MM.1S (cell line): ENCODE measurements at regions not wholly inside any gene's neighbourhood (a gene's known extent, or its start where the extent isn't known, plus 50 kb on each side); places are given as distances from the start of the nearest gene placed in this dataset.

Experiments used
- DNase-seq: peaks from one replicate; pipeline ENCODE4 v3.0.0-alpha.2; 2015
- H2AFZ ChIP-seq: fragments of 300-600 bp; sonication (generic); 2 replicates; pipeline ENCODE4 v1.6.0; 2016; ENCODE audit warnings: antibody characterized with exemption, low read length
- H3F3A ChIP-seq: fragments of 300-600 bp; sonication (generic); 2 replicates; pipeline ENCODE4 v1.6.1; 2016; ENCODE audit warnings: mild to moderate bottlenecking, antibody characterized with exemption, low read length, moderate library complexity, mixed read lengths; ENCODE audit not compliant: insufficient read depth
- H3K27ac ChIP-seq: fragments of 300-600 bp; sonication (generic); 2 replicates; pipeline ENCODE4 v1.5.1; 2016; ENCODE audit warnings: mild to moderate bottlenecking, low read length
- H3K27me3 ChIP-seq: fragments of 300-600 bp; sonication (generic); replicated peaks from 2 replicates; pipeline ENCODE4 v1.6.0; 2016; ENCODE audit warnings: low read length; ENCODE audit not compliant: insufficient read depth
- H3K36me3 ChIP-seq: fragments of 300-600 bp; sonication (generic); replicated peaks from 2 replicates; pipeline ENCODE4 v1.6.1; 2016; ENCODE audit warnings: mild to moderate bottlenecking, low read length, mixed read lengths; ENCODE audit not compliant: insufficient read depth
- H3K4me1 ChIP-seq: fragments of 300-600 bp; sonication (generic); 2 replicates; pipeline ENCODE4 v1.6.1; 2016; ENCODE audit warnings: low read length, mixed read lengths
- H3K4me2 ChIP-seq: fragments of 300-600 bp; sonication (generic); 2 replicates; pipeline ENCODE4 v1.6.0; 2016; ENCODE audit warnings: low read depth, low read length
- H3K4me3 ChIP-seq: fragments of 300-600 bp; sonication (generic); 2 replicates; pipeline ENCODE4 v1.5.1; 2016; ENCODE audit warnings: low read length, mixed read lengths
- H3K79me2 ChIP-seq: fragments of 300-600 bp; sonication (generic); 2 replicates; pipeline ENCODE4 v1.6.1; 2016; ENCODE audit warnings: mixed run types, low read length, mixed read lengths
- H3K9ac ChIP-seq: fragments of 300-600 bp; sonication (generic); 2 replicates; pipeline ENCODE4 v1.6.1; 2016; ENCODE audit warnings: low read length, mixed read lengths
- H3K9me2 ChIP-seq: fragments of 300-600 bp; sonication (generic); replicated peaks from 2 replicates; pipeline ENCODE4 v1.6.1; 2016; ENCODE audit warnings: mild to moderate bottlenecking, low read length, mixed read lengths; ENCODE audit not compliant: insufficient read depth
- H3K9me3 ChIP-seq: fragments of 300-600 bp; sonication (generic); replicated peaks from 2 replicates; pipeline ENCODE4 v1.6.1; 2016; ENCODE audit warnings: mild to moderate bottlenecking, low read length, mixed read lengths; ENCODE audit not compliant: insufficient read depth
- H4K20me1 ChIP-seq: fragments of 300-600 bp; sonication (generic); 2 replicates; pipeline ENCODE4 v1.6.1; 2016; ENCODE audit warnings: mild to moderate bottlenecking, low read length, moderate library complexity, mixed read lengths; ENCODE audit not compliant: insufficient read depth
- EZH2 ChIP-seq: fragments of 300-600 bp; sonication (generic); optimal IDR thresholded peaks from 2 replicates; pipeline ENCODE3; 2017; ENCODE audit warnings: low read depth, mild to moderate bottlenecking, antibody characterized with exemption, low read length, mixed read lengths
- EZH2phosphoT487 ChIP-seq: fragments of 300-600 bp; sonication (generic); IDR thresholded peaks from 2 replicates; pipeline ENCODE4 v1.6.1; 2018; ENCODE audit warnings: antibody characterized with exemption, low read length
- TF ChIP-seq, protein P1 (sequence below): fragments of 300-600 bp; sonication (generic); IDR thresholded peaks from 2 replicates; pipeline ENCODE4 v1.5.1; 2016; ENCODE audit warnings: antibody characterized with exemption, low read length, mixed read lengths

DNA sequence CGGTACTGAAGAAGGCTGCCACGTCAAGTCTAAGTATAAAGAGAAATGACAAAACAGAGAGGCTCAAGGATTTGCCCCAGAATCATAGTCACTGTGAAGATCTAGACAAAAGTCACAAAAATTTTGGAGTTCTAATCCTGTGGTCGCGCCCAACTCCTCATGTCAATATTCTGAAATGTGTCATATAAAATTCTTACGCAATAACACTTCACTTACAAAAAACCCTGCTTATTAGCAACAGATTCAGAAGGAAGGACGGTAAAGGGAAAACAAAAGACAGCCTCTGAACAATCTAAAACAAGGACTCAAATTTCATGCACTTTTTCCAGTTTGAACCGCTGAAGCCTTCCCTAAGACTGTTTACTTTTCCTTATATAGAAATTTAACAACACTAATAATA lies 94.7 kb downstream of the TSPAN8 start:
- DNase-seq: no peak
- no peak for TF ChIP-seq EZH2phosphoT487
- TF ChIP-seq, protein P1, sequence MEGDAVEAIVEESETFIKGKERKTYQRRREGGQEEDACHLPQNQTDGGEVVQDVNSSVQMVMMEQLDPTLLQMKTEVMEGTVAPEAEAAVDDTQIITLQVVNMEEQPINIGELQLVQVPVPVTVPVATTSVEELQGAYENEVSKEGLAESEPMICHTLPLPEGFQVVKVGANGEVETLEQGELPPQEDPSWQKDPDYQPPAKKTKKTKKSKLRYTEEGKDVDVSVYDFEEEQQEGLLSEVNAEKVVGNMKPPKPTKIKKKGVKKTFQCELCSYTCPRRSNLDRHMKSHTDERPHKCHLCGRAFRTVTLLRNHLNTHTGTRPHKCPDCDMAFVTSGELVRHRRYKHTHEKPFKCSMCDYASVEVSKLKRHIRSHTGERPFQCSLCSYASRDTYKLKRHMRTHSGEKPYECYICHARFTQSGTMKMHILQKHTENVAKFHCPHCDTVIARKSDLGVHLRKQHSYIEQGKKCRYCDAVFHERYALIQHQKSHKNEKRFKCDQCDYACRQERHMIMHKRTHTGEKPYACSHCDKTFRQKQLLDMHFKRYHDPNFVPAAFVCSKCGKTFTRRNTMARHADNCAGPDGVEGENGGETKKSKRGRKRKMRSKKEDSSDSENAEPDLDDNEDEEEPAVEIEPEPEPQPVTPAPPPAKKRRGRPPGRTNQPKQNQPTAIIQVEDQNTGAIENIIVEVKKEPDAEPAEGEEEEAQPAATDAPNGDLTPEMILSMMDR: no peak
- TF ChIP-seq EZH2: no peak
- Histone ChIP-seq H3K79me2 (no peaks in the 10 kb centered on the region), H3K4me3 (no peak overlapping the region), H3K4me1 (no peaks in the 10 kb centered on the region), H3K4me2 (no peak overlapping the region), H3F3A (no peaks in the 10 kb centered on the region), H3K27ac (no peak overlapping the region), H2AFZ (no peak overlapping the region), H3K36me3 (no peaks in the 10 kb centered on the region), H4K20me1 (no peaks in the 10 kb centered on the region), H3K27me3 (no peaks in the 10 kb centered on the region), H3K9me3 (no peaks in the 10 kb centered on the region), H3K9ac (no peak overlapping the region), H3K9me2 (no peaks in the 10 kb centered on the region)

DNA sequence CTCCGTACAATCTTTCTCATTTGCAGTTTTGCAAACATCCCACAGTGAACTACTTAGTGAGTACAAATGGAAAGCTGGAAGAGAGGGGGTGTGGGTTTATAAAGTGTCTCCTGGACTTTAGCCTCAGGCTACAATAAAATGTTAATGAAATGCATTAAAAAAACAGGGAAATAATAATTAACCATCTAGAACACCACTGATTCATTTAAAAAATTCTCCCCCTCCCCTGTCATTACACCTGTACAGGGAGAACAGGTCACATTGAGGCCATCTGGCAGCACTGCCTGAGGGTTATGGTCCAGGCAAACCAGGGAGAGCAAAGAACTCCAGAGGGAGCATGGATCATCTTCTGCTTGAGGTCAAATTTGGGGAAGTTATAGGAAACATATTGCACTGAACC lies 96.3 kb downstream of the TSPAN8 start:
- no peaks in the 10 kb centered on the region for H3K79me2 ChIP-seq
- no peaks in the 10 kb centered on the region for H4K20me1 ChIP-seq
- H3K27me3 ChIP-seq: no peaks in the 10 kb centered on the region
- no peak overlapping the region for H2AFZ ChIP-seq
- H3K4me3 ChIP-seq: no peak overlapping the region
- no peak overlapping the region for H3K9ac ChIP-seq
- TF ChIP-seq, protein P1: no peak
- TF ChIP-seq EZH2 (no peak), EZH2phosphoT487 (no peak)
- no peak overlapping the region for H3K27ac ChIP-seq
- H3K9me3 ChIP-seq: no peaks in the 10 kb centered on the region
- H3F3A ChIP-seq: no peaks in the 10 kb centered on the region
- no peaks in the 10 kb centered on the region for H3K4me1 ChIP-seq
- no peaks in the 10 kb centered on the region for H3K36me3 ChIP-seq
- no peak for DNase-seq
- H3K4me2 ChIP-seq: no peak overlapping the region
- no peaks in the 10 kb centered on the region for H3K9me2 ChIP-seq

DNA sequence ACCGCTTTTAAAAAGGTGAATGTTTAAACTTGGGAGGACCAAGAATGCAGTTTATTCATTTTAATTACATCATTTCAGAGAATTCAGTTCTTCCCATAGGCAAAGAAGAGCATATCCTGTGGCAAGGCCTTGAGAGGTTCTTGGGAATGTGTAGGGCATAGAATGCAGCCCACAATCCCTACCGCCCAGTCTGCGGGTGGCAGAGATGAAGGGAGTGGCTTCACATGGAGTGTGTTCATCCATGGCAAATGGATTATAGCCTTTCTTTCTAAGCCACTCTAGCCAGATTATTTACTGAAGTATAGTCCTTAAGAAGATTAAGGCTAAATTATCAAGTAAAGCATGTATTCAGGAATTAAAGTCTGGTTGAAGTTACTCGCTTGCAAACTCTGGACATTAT lies 97.4 kb downstream of the TSPAN8 start:
- H3K9me2 ChIP-seq: no peaks in the 10 kb centered on the region
- H4K20me1 ChIP-seq: no peaks in the 10 kb centered on the region
- H3K27ac ChIP-seq: no peak overlapping the region
- no peak overlapping the region for H3K9ac ChIP-seq
- H3K27me3 ChIP-seq: no peaks in the 10 kb centered on the region
- H3K4me1 ChIP-seq: no peaks in the 10 kb centered on the region
- H2AFZ ChIP-seq: no peak overlapping the region
- no peaks in the 10 kb centered on the region for H3F3A ChIP-seq
- H3K4me2 ChIP-seq: no peak overlapping the region
- DNase-seq: no peak
- H3K79me2 ChIP-seq: no peaks in the 10 kb centered on the region
- H3K36me3 ChIP-seq: no peaks in the 10 kb centered on the region
- TF ChIP-seq, protein P1: no peak
- TF ChIP-seq EZH2: no peak
- TF ChIP-seq EZH2phosphoT487: no peak
- H3K4me3 ChIP-seq: no peak overlapping the region
- H3K9me3 ChIP-seq: no peaks in the 10 kb centered on the region
